Esophagus squamous epithelium (tissue), 4 donors: ENCODE measurements at regions not wholly inside any gene's neighbourhood (a gene's known extent, or its start where the extent isn't known, plus 50 kb on each side); places are given as distances from the start of the nearest gene placed in this dataset.

Experiments used
- POLR2A ChIP-seq, 4 donors: fragments of 450-650 bp; IDR thresholded peaks; one replicate each; pipeline ENCODE4 v1.6.1; 2017; ENCODE audit warnings: antibody characterized with exemption in 4 of 4, mild to moderate bottlenecking in 4 of 4, moderate library complexity in 3 of 4
- TF ChIP-seq, protein P1 (sequence below), 6 experiments: fragments of 450-650 bp in 4 of 6; fragments of 200-600 bp in 2 of 6; sonication (generic) in 2 of 6; IDR thresholded peaks; one replicate each; pipeline ENCODE4 v1.5.1; 2016 to 2019; ENCODE audit warnings: antibody characterized with exemption in 6 of 6, mild to moderate bottlenecking in 4 of 6, moderate library complexity in 4 of 6

DNA sequence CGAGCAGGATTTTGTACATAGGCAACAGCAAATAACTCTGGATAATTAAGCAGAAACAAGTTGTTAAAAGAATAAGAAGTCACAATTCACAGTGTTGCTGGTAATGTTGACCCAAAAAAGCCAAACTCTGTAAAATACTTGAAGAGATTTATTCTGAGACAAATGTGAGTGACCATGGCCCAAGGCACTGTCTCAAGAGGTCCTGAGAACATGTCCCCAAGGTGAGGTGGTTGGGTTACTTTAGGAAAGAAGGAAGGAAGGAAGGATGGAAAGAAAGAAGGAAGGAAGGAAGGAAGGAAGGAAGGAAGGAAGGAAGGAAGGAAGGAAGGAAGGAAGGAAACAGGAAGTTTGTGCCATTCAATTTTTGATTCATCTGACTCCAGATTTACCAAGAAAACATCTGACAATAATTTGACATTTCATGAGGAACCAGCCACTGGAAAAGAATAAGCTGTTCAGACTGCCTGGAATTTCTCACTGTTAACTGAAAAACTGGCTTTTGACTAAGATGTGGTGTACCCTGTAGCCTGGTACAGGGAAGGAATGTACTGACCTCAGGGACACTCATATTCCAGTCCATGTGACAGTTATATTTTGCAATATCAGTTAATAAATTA lies 295.9 kb upstream of the TNC start:
- TF ChIP-seq, protein P1, sequence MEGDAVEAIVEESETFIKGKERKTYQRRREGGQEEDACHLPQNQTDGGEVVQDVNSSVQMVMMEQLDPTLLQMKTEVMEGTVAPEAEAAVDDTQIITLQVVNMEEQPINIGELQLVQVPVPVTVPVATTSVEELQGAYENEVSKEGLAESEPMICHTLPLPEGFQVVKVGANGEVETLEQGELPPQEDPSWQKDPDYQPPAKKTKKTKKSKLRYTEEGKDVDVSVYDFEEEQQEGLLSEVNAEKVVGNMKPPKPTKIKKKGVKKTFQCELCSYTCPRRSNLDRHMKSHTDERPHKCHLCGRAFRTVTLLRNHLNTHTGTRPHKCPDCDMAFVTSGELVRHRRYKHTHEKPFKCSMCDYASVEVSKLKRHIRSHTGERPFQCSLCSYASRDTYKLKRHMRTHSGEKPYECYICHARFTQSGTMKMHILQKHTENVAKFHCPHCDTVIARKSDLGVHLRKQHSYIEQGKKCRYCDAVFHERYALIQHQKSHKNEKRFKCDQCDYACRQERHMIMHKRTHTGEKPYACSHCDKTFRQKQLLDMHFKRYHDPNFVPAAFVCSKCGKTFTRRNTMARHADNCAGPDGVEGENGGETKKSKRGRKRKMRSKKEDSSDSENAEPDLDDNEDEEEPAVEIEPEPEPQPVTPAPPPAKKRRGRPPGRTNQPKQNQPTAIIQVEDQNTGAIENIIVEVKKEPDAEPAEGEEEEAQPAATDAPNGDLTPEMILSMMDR (IDR thresholded peaks at IDR 0.05): no peak
- TF ChIP-seq POLR2A (IDR thresholded peaks at IDR 0.05): no peak
